HFF-Myc (cell line): ENCODE measurements at regions not wholly inside any gene's neighbourhood (a gene's known extent, or its start where the extent isn't known, plus 50 kb on each side); places are given as distances from the start of the nearest gene placed in this dataset.

Source experiments
- DNase-seq: peaks from one replicate; pipeline ENCODE4 v3.0.0-alpha.2; 2011; ENCODE audit warnings: low read depth; ENCODE audit errors: extremely low read depth
- H3K4me3 ChIP-seq: replicated peaks from 2 replicates; pipeline ENCODE4 v1.5.1; 2011; ENCODE audit warnings: low read depth, mild to moderate bottlenecking, control low read depth, low read length
- TF ChIP-seq, protein P1 (sequence below): IDR thresholded peaks from 2 replicates; pipeline ENCODE4 v1.5.1; 2012; ENCODE audit warnings: mild to moderate bottlenecking, low read depth, low read length, control low read depth; ENCODE audit errors: missing control alignments

DNA sequence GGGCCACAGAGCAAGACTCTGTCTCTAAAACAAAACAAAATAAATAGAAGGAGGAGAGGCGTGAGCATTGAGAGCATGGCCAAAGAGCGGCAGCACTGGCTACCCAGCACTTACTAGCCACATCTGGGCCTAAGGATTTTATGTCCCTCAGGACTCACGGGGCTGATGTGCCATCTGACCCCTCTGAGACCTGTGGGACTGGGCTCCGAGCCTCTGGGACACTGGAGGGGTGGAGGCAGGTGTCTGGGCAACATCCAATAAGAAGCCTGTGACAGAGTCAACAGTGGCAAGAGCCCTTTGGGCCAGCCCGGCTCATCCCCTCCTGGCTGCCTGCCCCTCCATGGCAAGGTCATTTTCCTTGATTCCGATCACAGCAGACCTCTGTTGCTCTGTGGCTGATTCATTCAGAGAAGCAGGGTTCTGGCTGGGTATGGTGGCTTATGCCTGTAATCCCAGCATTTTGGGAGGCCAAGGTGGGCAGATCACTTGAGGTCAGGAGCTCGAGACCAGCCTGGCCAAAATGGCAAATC lies 60.7 kb downstream of the RRM2 start:
- no peak for DNase-seq
- TF ChIP-seq, protein P1, sequence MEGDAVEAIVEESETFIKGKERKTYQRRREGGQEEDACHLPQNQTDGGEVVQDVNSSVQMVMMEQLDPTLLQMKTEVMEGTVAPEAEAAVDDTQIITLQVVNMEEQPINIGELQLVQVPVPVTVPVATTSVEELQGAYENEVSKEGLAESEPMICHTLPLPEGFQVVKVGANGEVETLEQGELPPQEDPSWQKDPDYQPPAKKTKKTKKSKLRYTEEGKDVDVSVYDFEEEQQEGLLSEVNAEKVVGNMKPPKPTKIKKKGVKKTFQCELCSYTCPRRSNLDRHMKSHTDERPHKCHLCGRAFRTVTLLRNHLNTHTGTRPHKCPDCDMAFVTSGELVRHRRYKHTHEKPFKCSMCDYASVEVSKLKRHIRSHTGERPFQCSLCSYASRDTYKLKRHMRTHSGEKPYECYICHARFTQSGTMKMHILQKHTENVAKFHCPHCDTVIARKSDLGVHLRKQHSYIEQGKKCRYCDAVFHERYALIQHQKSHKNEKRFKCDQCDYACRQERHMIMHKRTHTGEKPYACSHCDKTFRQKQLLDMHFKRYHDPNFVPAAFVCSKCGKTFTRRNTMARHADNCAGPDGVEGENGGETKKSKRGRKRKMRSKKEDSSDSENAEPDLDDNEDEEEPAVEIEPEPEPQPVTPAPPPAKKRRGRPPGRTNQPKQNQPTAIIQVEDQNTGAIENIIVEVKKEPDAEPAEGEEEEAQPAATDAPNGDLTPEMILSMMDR, result no peak
- H3K4me3 ChIP-seq, result no peak overlapping the region

DNA sequence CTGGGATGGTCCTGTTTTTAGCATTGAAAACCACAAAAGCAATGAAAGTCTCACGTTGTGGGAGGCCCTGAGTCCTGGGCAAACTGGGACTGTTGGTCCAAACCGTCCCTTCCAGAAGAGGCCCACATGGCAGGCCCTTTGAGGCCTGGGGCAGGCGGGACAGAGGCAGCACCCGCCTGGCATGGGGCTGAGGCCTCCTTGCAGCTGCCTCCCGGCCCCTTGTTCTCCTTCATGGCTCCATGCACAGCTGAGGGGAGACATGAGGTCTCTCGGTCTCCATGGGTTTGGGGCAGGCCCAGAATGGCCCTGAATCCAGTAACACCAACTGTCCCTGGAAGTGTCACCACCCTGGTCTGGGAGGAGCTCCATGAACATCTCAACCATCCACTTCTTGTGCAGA lies 61.9 kb downstream of the RRM2 start:
- no peak overlapping the region for H3K4me3 ChIP-seq
- DNase-seq, result no peak
- TF ChIP-seq, protein P1, result no peak

DNA sequence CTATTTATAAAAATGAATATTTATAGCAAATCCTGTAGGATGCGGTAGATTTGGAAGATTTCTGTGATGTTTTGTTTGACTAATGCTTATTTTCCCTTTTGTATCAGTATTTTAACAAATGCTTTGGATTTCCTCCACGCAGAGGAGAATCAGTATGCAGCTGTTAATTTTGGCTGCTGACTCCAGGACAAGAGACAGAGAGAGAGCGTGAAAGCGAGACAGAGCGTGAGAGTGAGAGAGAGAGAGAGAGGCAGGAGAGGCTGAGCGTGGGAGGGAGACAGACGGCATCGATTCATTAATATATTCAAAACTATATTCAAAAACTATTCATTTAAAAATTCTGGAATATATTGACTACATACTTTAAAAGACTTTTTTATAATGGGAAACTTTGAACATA lies 62.5 kb downstream of the RRM2 start:
- no peak for DNase-seq
- no peak overlapping the region for H3K4me3 ChIP-seq
- TF ChIP-seq, protein P1, result no peak

GRCh38 chr2:10185755-10186154 lies 63.2 kb downstream of the RRM2 start:
- no peak for DNase-seq
- H3K4me3 ChIP-seq, result no peak overlapping the region
- TF ChIP-seq, protein P1, result no peak

DNA sequence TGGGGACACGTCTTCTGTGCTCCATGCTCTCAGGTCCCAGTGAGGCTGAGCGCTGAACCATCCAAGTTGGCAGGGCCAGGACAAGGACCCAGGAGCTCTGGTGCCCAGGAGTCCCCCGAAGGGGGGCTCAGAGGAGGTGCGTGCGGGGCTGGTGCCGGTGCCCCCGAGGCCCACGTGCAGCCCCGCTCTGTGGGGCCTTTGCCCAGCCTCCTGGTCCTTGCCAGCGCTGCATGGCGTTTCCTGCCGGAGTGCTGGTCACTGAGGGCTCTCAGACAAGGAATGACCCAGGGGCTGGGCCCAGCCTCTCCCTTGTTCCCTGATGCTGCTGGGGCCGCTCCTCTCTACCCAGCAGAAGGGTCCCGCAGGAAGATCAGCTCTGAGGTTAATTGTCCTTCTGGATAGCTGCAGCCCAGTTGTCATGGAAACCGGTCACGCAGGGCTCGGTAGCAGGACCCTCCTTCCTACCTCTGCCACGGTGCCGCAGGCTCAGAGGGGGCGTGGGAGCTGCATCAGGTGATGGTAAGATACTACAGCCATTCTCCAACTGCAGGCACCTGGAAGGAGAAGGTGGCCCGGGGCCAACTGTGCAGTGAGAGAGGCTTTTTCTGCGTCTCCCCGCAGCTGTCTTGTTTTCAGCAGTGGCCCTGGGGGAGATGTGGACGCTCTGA lies 64.5 kb downstream of the RRM2 start:
- H3K4me3 ChIP-seq, result no peak overlapping the region
- TF ChIP-seq, protein P1, result no peak
- no peak for DNase-seq

DNA sequence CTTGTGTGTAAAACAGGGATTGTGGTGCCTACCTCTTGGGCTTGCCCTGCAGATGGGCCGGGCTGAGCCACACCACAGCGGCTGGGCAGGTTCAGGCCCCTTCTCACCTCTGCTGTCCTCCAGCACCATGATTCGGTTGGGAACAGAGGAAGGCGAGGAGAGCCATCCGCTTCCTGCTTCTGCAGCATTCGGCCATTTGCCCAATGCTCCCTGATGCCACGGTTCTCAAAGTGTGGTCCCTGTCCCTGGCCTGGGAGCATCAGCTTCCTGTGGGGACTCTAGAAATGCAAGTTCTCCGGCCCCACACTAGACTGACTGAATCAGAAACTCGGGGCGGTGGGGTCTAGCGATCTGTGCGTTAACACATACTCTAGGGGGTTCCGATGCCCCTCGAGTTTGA lies 65.1 kb downstream of the RRM2 start:
- no peak overlapping the region for H3K4me3 ChIP-seq
- TF ChIP-seq, protein P1, result no peak

GRCh38 chr2:10188211-10188610 lies 65.7 kb downstream of the RRM2 start:
- TF ChIP-seq, protein P1, result peak; percentile 46
- H3K4me3 ChIP-seq, result no peak overlapping the region
- DNase-seq, result no peak

More for the DNA sequence above, 65.1 kb downstream of the RRM2 start:
- DNase-seq, result no peak
